Fibroblast of lung (primary cell): ENCODE measurements at regions not wholly inside any gene's neighbourhood (a gene's known extent, or its start where the extent isn't known, plus 50 kb on each side); places are given as distances from the start of the nearest gene placed in this dataset.

Source experiments
- DNase-seq, 2 donors: peaks; one replicate each; pipeline versions ENCODE4 v3.0.0 to v3.0.0-alpha.2; 2010; ENCODE audit warnings: low read depth in 2 of 2
- H2AFZ ChIP-seq: 2 replicates; pipeline ENCODE4 v1.5.1; 2012; ENCODE audit warnings: low read length, control low read depth, inconsistent platforms
- H3K27ac ChIP-seq: 2 replicates; pipeline ENCODE4 v1.5.1; 2011; ENCODE audit warnings: low read length, control low read depth; ENCODE audit not compliant: insufficient read depth
- H3K27me3 ChIP-seq: 2 replicates; pipeline ENCODE4 v1.5.1; 2011; ENCODE audit warnings: mild to moderate bottlenecking, low read length; ENCODE audit not compliant: control insufficient read depth, insufficient read depth
- H3K36me3 ChIP-seq: 2 replicates; pipeline ENCODE4 v1.5.1; 2011; ENCODE audit warnings: low read length; ENCODE audit not compliant: control insufficient read depth, insufficient read depth
- H3K4me1 ChIP-seq: 2 replicates; pipeline ENCODE4 v1.5.1; 2011; ENCODE audit warnings: low read length; ENCODE audit not compliant: control insufficient read depth, insufficient read depth; ENCODE audit errors: extremely low read depth
- H3K4me2 ChIP-seq: 2 replicates; pipeline ENCODE4 v1.5.1; 2011; ENCODE audit warnings: low read length, control low read depth; ENCODE audit not compliant: insufficient read depth; ENCODE audit errors: extremely low read depth
- H3K4me3 ChIP-seq, 4 experiments: fragments of 200-600 bp in 1 of 4; sonication (generic) in 1 of 4; replicated peaks in 1 of 4; 2 replicates each; pipeline ENCODE4 v1.5.1; 2011 to 2016; ENCODE audit warnings: low read length in 4 of 4, low read depth in 3 of 4, mild to moderate bottlenecking in 3 of 4, control low read depth in 2 of 4, inconsistent platforms in 1 of 4, mixed read lengths in 1 of 4; ENCODE audit not compliant: insufficient read depth in 1 of 4; ENCODE audit errors: control extremely low read depth in 1 of 4
- H3K79me2 ChIP-seq: 2 replicates; pipeline ENCODE4 v1.5.1; 2012; ENCODE audit warnings: mild to moderate bottlenecking, low read length, inconsistent platforms; ENCODE audit not compliant: control insufficient read depth, insufficient read depth
- H3K9ac ChIP-seq: 2 replicates; pipeline ENCODE4 v1.5.1; 2011; ENCODE audit warnings: mild to moderate bottlenecking, low read length, control low read depth; ENCODE audit not compliant: insufficient read depth
- H3K9me3 ChIP-seq: 2 replicates; pipeline ENCODE4 v1.5.1; 2012; ENCODE audit warnings: low read depth, low read length; ENCODE audit not compliant: control insufficient read depth, insufficient read depth
- H4K20me1 ChIP-seq: 2 replicates; pipeline ENCODE4 v1.5.1; 2011; ENCODE audit warnings: low read length; ENCODE audit not compliant: control insufficient read depth, insufficient read depth; ENCODE audit errors: extremely low read depth
- EZH2 ChIP-seq: IDR thresholded peaks from 2 replicates; pipeline ENCODE4 v1.5.1; 2012; ENCODE audit warnings: low read length, control low read depth, mild to moderate bottlenecking; ENCODE audit errors: missing control alignments
- TF ChIP-seq, protein P1 (sequence below), 2 donors: IDR thresholded peaks in 1 of 2; conservative IDR thresholded peaks in 1 of 2; 1 replicate in 1 of 2; 2 replicates in 1 of 2; pipeline ENCODE4 v1.5.1; 2011 to 2012; ENCODE audit warnings: low read length in 2 of 2, control low read depth in 1 of 2, inconsistent platforms in 1 of 2, low read depth in 1 of 2, mild to moderate bottlenecking in 1 of 2

DNA sequence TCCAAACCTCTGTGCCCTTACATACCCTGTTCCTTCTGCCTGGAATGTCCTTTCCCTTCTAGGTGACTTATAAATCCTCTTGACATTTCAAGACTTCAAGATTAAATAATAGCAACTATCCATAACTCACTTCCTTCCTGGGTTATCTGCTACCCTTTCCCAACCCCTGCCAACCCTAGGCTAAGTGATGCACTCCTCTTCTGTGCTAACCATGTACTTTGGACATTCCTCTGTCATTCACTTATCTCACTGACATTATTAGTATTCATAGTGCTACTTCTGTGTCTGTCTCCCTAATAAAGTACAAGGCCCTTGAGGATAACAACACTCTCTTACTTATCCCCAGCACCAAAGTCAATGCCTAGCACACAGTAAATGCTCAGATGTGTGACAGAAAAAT lies 307.1 kb downstream of the ENC1 start:
- no peak for DNase-seq
- no peak overlapping the region for H2AFZ ChIP-seq
- no peak for TF ChIP-seq EZH2
- TF ChIP-seq, protein P1, sequence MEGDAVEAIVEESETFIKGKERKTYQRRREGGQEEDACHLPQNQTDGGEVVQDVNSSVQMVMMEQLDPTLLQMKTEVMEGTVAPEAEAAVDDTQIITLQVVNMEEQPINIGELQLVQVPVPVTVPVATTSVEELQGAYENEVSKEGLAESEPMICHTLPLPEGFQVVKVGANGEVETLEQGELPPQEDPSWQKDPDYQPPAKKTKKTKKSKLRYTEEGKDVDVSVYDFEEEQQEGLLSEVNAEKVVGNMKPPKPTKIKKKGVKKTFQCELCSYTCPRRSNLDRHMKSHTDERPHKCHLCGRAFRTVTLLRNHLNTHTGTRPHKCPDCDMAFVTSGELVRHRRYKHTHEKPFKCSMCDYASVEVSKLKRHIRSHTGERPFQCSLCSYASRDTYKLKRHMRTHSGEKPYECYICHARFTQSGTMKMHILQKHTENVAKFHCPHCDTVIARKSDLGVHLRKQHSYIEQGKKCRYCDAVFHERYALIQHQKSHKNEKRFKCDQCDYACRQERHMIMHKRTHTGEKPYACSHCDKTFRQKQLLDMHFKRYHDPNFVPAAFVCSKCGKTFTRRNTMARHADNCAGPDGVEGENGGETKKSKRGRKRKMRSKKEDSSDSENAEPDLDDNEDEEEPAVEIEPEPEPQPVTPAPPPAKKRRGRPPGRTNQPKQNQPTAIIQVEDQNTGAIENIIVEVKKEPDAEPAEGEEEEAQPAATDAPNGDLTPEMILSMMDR (conservative IDR thresholded peaks at IDR 0.05 in 1 of 2, IDR thresholded peaks at IDR 0.05 in 1 of 2; ENCODE audit: low read depth in 1 of 2, low read length in 2 of 2) = no peak
- no peak overlapping the region for H3K4me2 ChIP-seq
- no peaks in the 10 kb centered on the region for H3K79me2 ChIP-seq
- no peak overlapping the region for H3K9ac ChIP-seq
- no peaks in the 10 kb centered on the region for H3K36me3 ChIP-seq
- no peak overlapping the region for H3K4me3 ChIP-seq
- H3K27me3 ChIP-seq = no peaks in the 10 kb centered on the region
- no peaks in the 10 kb centered on the region for H3K4me1 ChIP-seq
- no peak overlapping the region for H3K27ac ChIP-seq
- H4K20me1 ChIP-seq = no peaks in the 10 kb centered on the region
- no peaks in the 10 kb centered on the region for H3K9me3 ChIP-seq

DNA sequence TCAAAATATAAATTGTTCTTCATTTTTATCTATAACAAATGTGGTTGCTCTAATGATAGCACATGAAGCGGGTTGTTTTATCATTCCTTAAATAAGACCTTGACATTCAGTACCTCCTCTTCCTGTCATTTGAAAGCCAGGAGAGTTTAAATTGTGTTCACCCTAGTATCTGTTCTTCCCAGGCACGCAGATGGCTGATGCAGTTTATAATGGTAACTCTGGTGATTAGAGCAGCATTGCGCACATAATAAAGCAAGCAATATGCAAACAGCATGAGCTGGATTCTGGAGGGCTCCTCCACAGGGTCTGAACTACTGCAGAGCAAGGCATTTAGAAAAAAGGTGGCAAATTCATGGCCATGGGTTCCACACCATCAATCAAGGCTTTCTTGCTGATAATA lies 307.8 kb downstream of the ENC1 start:
- no peak overlapping the region for H2AFZ ChIP-seq
- no peaks in the 10 kb centered on the region for H3K4me1 ChIP-seq
- TF ChIP-seq, protein P1 (conservative IDR thresholded peaks at IDR 0.05 in 1 of 2, IDR thresholded peaks at IDR 0.05 in 1 of 2; ENCODE audit: low read depth in 1 of 2, low read length in 2 of 2) = no peak
- no peak for TF ChIP-seq EZH2
- no peak overlapping the region for H3K9ac ChIP-seq
- no peaks in the 10 kb centered on the region for H4K20me1 ChIP-seq
- no peaks in the 10 kb centered on the region for H3K9me3 ChIP-seq
- H3K4me3 ChIP-seq = no peak overlapping the region
- no peaks in the 10 kb centered on the region for H3K27me3 ChIP-seq
- no peaks in the 10 kb centered on the region for H3K36me3 ChIP-seq
- no peak overlapping the region for H3K27ac ChIP-seq
- H3K79me2 ChIP-seq = no peaks in the 10 kb centered on the region
- DNase-seq = no peak
- H3K4me2 ChIP-seq = no peak overlapping the region

DNA sequence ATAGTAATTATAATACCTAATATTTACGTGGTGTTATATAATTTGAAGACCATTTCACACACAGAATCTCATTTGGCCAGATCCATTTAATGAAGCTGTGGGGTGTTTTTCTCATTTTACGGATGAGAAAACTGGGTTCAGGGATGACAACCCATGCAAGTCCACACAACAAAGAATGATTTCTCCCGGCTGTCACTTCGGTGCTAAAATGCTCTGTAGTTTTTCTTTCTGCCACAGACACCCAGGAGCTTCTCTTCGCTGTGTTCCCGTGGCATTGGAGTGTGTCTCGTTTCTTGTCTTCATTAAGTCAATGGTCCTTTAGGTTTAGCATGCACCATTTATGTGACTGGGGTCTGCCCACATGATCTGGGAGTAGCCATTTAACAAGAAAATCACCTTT lies 308.5 kb downstream of the ENC1 start:
- Histone ChIP-seq H3K79me2 (no peaks in the 10 kb centered on the region), H3K36me3 (no peaks in the 10 kb centered on the region), H3K4me1 (no peaks in the 10 kb centered on the region), H2AFZ (no peak overlapping the region), H3K27ac (no peak overlapping the region), H3K4me2 (no peak overlapping the region), H3K4me3 (no peak overlapping the region), H3K9me3 (no peaks in the 10 kb centered on the region), H3K9ac (no peak overlapping the region), H4K20me1 (no peaks in the 10 kb centered on the region), H3K27me3 (no peaks in the 10 kb centered on the region)
- DNase-seq = no peak
- no peak for TF ChIP-seq EZH2
- TF ChIP-seq, protein P1 (conservative IDR thresholded peaks at IDR 0.05 in 1 of 2, IDR thresholded peaks at IDR 0.05 in 1 of 2; ENCODE audit: low read depth in 1 of 2, low read length in 2 of 2) = no peak
